Lower leg skin (tissue), 4 donors: ENCODE measurements at regions not wholly inside any gene's neighbourhood (a gene's known extent, or its start where the extent isn't known, plus 50 kb on each side); places are given as distances from the start of the nearest gene placed in this dataset.

Experiments used
- DNase-seq, 2 donors: peaks; one replicate each; pipeline ENCODE4 v3.0.0-alpha.2; 2019; ENCODE audit warnings: low spot score in 2 of 2
- H3K4me3 ChIP-seq: fragments of 200-600 bp; sonication (generic); 2 replicates; pipeline ENCODE4 v1.5.1; 2017; ENCODE audit warnings: mild to moderate bottlenecking, low read depth; ENCODE audit not compliant: poor library complexity, severe bottlenecking
- POLR2A ChIP-seq, 2 donors: fragments of 450-650 bp; IDR thresholded peaks; one replicate each; pipeline ENCODE4 v1.6.1; 2016 to 2017; ENCODE audit warnings: antibody characterized with exemption in 2 of 2, mild to moderate bottlenecking in 1 of 2, moderate library complexity in 1 of 2
- WGBS, 2 donors: methylation state at CpG; one replicate each; pipeline ENCODE4 v1.1.5; 2018; 5-methylcytosine and 5-hydroxymethylcytosine counted together
- intact Hi-C: fragments of 100-400 bp; cut with DNase I; formaldehyde crosslinking; loops from one replicate; pipeline ENCODE4 v1.15.0; 2023; ENCODE audit warnings: low total_unique reads
- TF ChIP-seq, protein P1 (sequence below), 3 donors: fragments of 450-650 bp; IDR thresholded peaks; one replicate each; pipeline ENCODE4 v1.5.1; 2016; ENCODE audit warnings: antibody characterized with exemption in 3 of 3, mild to moderate bottlenecking in 3 of 3, moderate library complexity in 2 of 3

DNA sequence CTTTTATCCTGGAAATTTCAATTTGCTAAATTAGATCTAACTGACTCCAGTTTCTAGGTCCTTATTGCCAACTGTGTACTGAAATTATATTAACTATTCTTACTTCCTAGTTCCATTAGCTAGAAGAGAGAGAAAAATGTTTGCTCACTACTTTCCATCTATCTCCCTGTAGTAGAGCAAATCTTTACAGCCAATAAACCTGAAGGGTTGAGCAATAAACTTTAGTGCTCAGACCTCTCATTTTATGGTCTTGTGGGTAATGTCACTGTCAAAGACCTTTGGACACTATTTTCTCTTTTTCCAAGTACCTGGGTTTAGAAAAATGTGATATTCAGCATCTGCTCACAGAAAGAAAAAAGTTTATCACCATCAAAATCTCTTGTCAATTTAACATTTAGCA is 237.5 kb upstream of the GEMIN8 start:
- TF ChIP-seq, protein P1, sequence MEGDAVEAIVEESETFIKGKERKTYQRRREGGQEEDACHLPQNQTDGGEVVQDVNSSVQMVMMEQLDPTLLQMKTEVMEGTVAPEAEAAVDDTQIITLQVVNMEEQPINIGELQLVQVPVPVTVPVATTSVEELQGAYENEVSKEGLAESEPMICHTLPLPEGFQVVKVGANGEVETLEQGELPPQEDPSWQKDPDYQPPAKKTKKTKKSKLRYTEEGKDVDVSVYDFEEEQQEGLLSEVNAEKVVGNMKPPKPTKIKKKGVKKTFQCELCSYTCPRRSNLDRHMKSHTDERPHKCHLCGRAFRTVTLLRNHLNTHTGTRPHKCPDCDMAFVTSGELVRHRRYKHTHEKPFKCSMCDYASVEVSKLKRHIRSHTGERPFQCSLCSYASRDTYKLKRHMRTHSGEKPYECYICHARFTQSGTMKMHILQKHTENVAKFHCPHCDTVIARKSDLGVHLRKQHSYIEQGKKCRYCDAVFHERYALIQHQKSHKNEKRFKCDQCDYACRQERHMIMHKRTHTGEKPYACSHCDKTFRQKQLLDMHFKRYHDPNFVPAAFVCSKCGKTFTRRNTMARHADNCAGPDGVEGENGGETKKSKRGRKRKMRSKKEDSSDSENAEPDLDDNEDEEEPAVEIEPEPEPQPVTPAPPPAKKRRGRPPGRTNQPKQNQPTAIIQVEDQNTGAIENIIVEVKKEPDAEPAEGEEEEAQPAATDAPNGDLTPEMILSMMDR (IDR thresholded peaks at IDR 0.05): no peak
- no peak for TF ChIP-seq POLR2A (IDR thresholded peaks at IDR 0.05)
- no peak overlapping the region for H3K4me3 ChIP-seq
- intact Hi-C loops: no loop called here
- DNase-seq: no peak

DNA sequence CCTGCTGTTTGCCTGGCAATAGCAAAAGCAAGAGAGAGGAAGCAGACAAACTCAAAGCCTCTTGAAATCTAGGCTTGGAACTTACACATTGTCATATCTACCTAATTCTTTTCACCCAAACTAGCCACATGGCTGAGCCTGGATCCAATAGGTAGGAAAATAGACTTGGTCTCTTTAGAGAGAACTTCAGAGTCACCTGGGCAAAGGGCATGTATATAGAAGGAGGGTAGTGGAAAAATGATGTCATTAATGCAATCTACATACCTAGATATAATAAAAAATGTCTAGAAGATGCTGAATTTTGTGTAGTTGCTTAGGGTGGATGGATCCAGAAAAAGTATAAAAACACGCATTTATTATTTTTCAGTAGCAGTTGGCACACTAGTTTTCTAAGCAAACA is 237.0 kb upstream of the GEMIN8 start:
- WGBS, 2 donors: 59 to 89% methylated on average over 1 of the region's 1 CpG
- TF ChIP-seq, protein P1 (IDR thresholded peaks at IDR 0.05): no peak
- no peak for TF ChIP-seq POLR2A (IDR thresholded peaks at IDR 0.05)
- intact Hi-C loops: no loop called here
- DNase-seq: no peak
- no peak overlapping the region for H3K4me3 ChIP-seq

DNA sequence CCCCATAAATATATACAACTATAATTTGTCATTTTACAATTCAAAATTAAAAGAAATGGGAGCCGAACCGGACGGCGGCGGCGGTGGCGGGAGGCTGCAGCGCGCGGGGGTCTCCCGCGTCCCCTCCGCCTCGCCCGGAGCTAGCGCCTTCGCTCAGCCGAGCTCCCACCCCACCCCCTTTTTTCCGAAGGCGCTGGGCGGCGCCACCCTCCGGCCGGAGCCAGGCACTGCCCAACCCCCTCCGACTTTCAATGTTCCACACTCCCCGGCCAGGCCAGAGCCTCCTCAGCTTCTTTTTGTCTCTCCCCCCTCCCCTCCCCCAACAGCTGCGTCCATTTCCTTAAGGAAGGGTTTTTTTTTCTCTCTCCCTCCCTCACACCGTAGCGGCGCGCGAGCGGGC is 214.1 kb upstream of the GEMIN8 start:
- no peak for DNase-seq

GRCh38 chrX:14235004-14235403 is 205.3 kb upstream of the GEMIN8 start:
- 57% methylated on average over 3 of the region's 3 CpGs for WGBS, 2 donors
- no peak for DNase-seq
- no peak for TF ChIP-seq POLR2A (IDR thresholded peaks at IDR 0.05)
- TF ChIP-seq, protein P1 (IDR thresholded peaks at IDR 0.05): no peak
- no peak overlapping the region for H3K4me3 ChIP-seq
- intact Hi-C loops: no loop called here

More for the DNA sequence above, 214.1 kb upstream of the GEMIN8 start:
- H3K4me3 ChIP-seq: no peak overlapping the region
- WGBS, 2 donors: 50 to 80% methylated on average over 33 of the region's 33 CpGs
- intact Hi-C loops: no loop called here
- no peak for TF ChIP-seq POLR2A (IDR thresholded peaks at IDR 0.05)
- TF ChIP-seq, protein P1 (IDR thresholded peaks at IDR 0.05): no peak

- DNase-seq: no peak
- no peak for TF ChIP-seq POLR2A (IDR thresholded peaks at IDR 0.05)
- TF ChIP-seq, protein P1 (IDR thresholded peaks at IDR 0.05): no peak
- intact Hi-C loops: no loop called here
- H3K4me3 ChIP-seq: no peak overlapping the region
- WGBS, 2 donors: 67 to 74% methylated on average over 4 of the region's 4 CpGs
These were observed 203.0 kb upstream of the GEMIN8 start for GRCh38 chrX:14232688-14233087.

DNA sequence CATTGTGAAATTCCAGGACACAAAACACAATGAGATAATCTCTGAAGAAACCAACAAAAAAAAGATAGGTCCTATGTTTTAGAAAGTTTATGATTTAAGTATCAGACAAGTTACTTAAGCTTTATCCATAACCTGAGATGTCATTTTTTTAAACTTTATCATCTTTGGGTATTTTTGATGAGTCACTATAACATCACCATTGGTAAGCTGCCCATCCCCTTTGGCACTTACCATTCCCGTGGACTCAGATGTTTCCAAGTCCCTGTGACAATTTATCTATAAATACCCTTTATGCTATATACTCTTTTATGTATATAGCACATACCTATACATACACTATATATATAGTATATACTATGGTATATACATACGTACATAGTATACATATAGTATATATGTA is 198.9 kb upstream of the GEMIN8 start:
- intact Hi-C loops: no loop called here
- WGBS, 2 donors: 59 to 67% methylated on average over 2 of the region's 2 CpGs
- no peak overlapping the region for H3K4me3 ChIP-seq
- TF ChIP-seq POLR2A (IDR thresholded peaks at IDR 0.05): no peak
- no peak for DNase-seq
